HEK293T (cell line): ENCODE measurements at regions not wholly inside any gene's neighbourhood (a gene's known extent, or its start where the extent isn't known, plus 50 kb on each side); places are given as distances from the start of the nearest gene placed in this dataset.

Experiments
- FOXA1 ChIP-seq: fragments of 450-650 bp; IDR thresholded peaks from 2 replicates; pipeline ENCODE4 v1.6.1; 2016; ENCODE audit warnings: mild to moderate bottlenecking
- FOXM1 ChIP-seq: fragments of 450-650 bp; IDR thresholded peaks from 2 replicates; pipeline ENCODE4 v1.6.1; 2017; ENCODE audit warnings: mild to moderate bottlenecking, borderline replicate concordance
- L3MBTL2 ChIP-seq: fragments of 450-650 bp; conservative IDR thresholded peaks from 2 replicates; pipeline ENCODE4 v1.6.1; 2016; ENCODE audit warnings: mild to moderate bottlenecking

DNA sequence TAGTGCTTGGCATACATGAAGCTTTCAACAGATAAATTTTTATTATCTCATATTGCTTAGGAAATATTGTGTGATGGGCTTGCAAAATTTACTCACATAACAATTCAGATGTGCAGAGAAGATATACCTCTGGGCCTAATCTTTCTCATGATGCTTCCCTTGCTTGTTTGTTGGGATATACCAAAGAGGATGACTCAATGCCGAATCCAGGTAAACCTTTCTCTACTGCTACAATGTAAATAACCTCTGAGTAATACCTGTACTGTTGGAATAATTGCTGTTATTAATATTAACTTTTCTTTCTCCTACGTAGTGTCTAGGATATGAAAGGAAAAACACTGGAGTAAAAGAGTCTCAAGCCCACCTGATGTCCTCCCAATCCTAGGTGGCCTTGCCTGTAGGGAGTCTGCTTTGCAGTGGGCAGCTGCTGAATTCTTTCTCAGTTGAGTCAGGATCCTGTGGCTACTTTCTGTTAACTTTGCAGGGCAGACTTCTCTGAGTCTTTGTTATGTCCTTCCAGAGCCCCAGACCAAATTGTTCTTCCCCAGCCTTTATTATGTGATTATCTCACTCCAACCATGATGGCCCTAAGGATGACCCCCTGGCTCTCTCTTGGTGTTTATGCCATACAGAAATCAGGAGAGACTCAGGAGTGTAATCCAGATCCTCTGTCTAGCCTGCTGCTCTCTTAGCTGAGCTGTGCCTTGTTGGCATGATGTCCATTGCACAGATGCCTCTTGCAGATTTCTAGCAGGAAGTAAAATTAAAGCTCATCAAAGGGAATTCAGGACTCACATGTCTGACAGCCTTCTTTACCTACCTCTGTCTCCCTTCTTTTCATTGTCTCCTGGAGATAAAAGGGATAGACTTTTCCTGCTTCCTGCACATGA, 208.1 kb downstream of the SNX18 start:
- TF ChIP-seq FOXM1 (no peak), L3MBTL2 (no peak), FOXA1 (no peak)
